K562 (cell line): ENCODE measurements at regions not wholly inside any gene's neighbourhood (a gene's known extent, or its start where the extent isn't known, plus 50 kb on each side); places are given as distances from the start of the nearest gene placed in this dataset.

Source experiments
- ATAC-seq: fragments of 200-7000 bp; cut with Tn5 transposase; 3 replicates; pipeline ENCODE4 v1.9.1; 2020; ENCODE audit warnings: moderate library complexity
- BruUV-seq: library from RNA; stranded (reverse); fragments of 400-500 nt; replicated peaks from 2 replicates; lab custom pipeline; 2021; lab: Mats Ljungman, UMichigan
- CTCF ChIA-PET: fragments of 300-600 bp; formaldehyde crosslinking; extraction: SDS; loops from one replicate; lab custom pipeline; 2021; ENCODE audit warnings: low intra/inter-chr PET ratio; lab: Yijun Ruan, JAX
- POLR2A ChIA-PET: fragments of 300-600, 350-650 bp; sonication (Branson Sonifier 250); formaldehyde crosslinking; extraction: SDS; loops from one replicate; lab custom pipeline; 2021; ENCODE audit warnings: antibody characterized with exemption, inconsistent platforms; lab: Yijun Ruan, JAX
- DNase-seq, 4 experiments: peaks; one replicate each; pipeline versions ENCODE4 v3.0.0 to v3.0.0-alpha.2; 2011 to 2018; ENCODE audit warnings: low spot score in 3 of 4, mixed read lengths in 3 of 4; ENCODE audit errors: extremely low read depth in 1 of 4
- FAIRE-seq: peaks from 2 replicates; lab custom pipeline; 2011; peaks lifted over from hg19 to GRCh38; lab: Jason Lieb, UNC
- H2AFZ ChIP-seq: 2 replicates; pipeline ENCODE4 v1.6.0; 2011; ENCODE audit warnings: low read depth, low read length, control low read depth, inconsistent platforms
- H3K27ac ChIP-seq: fragments of 200-600 bp; 3 replicates; pipeline ENCODE4 v1.8.0; 2011; ENCODE audit warnings: low read depth, mild to moderate bottlenecking, control low read depth, inconsistent platforms, low read length, moderate library complexity, mixed read lengths; ENCODE audit errors: extremely low read depth
- H3K27me3 ChIP-seq, 2 experiments: fragments of 300-600 bp in 1 of 2; 2 replicates in 1 of 2; 3 replicates in 1 of 2; pipeline versions ENCODE4 v1.6.0 to v1.8.0; 2011; ENCODE audit warnings: inconsistent platforms in 2 of 2, low read length in 2 of 2, mild to moderate bottlenecking in 1 of 2, mixed read lengths in 1 of 2, moderate library complexity in 1 of 2; ENCODE audit not compliant: control insufficient read depth in 2 of 2, insufficient read depth in 2 of 2
- H3K36me3 ChIP-seq: fragments of 300-600 bp; 3 replicates; pipeline ENCODE4 v1.8.0; 2011; ENCODE audit warnings: mild to moderate bottlenecking, low read length, inconsistent platforms; ENCODE audit not compliant: control insufficient read depth, insufficient read depth
- H3K4me1 ChIP-seq, 2 experiments: fragments of 200-600 bp in 1 of 2; replicated peaks in 1 of 2; 2 replicates in 1 of 2; 3 replicates in 1 of 2; pipeline versions ENCODE4 v1.5.1 to v1.8.0; 2011; ENCODE audit warnings: inconsistent platforms in 2 of 2, low read length in 2 of 2, mild to moderate bottlenecking in 1 of 2, mixed read lengths in 1 of 2, moderate library complexity in 1 of 2; ENCODE audit not compliant: control insufficient read depth in 2 of 2, insufficient read depth in 2 of 2
- H3K4me2 ChIP-seq: 2 replicates; pipeline ENCODE4 v1.6.1; 2011; ENCODE audit warnings: low read length, control low read depth, inconsistent platforms, mixed read lengths; ENCODE audit not compliant: insufficient read depth
- H3K4me3 ChIP-seq: fragments of 200-600 bp; sonication (generic), shearing (Covaris generic); 2 replicates; pipeline ENCODE4 v1.5.1; 2016; ENCODE audit warnings: control low read depth, inconsistent platforms
- H3K79me2 ChIP-seq: fragments of 200-600 bp; 3 replicates; pipeline ENCODE4 v1.8.0; 2011; ENCODE audit warnings: low read length, inconsistent platforms; ENCODE audit not compliant: control insufficient read depth, insufficient read depth
- H3K9ac ChIP-seq, 2 experiments: 2 replicates each; pipeline versions ENCODE4 v1.6.0 to v1.6.1; 2011; ENCODE audit warnings: low read depth in 2 of 2, low read length in 2 of 2, control low read depth in 1 of 2, inconsistent platforms in 1 of 2, mild to moderate bottlenecking in 1 of 2, mixed read lengths in 1 of 2; ENCODE audit not compliant: insufficient read depth in 1 of 2
- H3K9me1 ChIP-seq: one replicate; pipeline ENCODE4 v1.6.0; 2011; ENCODE audit warnings: inconsistent platforms, mild to moderate bottlenecking, low read length, moderate library complexity; ENCODE audit not compliant: control insufficient read depth, insufficient read depth
- H3K9me3 ChIP-seq: replicated peaks from 2 replicates; pipeline ENCODE4 v1.5.1; 2011; ENCODE audit warnings: low read depth, low read length, inconsistent platforms; ENCODE audit not compliant: control insufficient read depth, insufficient read depth
- H4K20me1 ChIP-seq: replicated peaks from 2 replicates; pipeline ENCODE4 v1.6.1; 2011; ENCODE audit warnings: low read length, inconsistent platforms, mixed read lengths; ENCODE audit not compliant: control insufficient read depth, insufficient read depth
- ATF6 ChIP-seq: sonication (generic); formaldehyde crosslinking; IDR thresholded peaks from 2 replicates; pipeline ENCODE4 v1.4.0; 2020; ENCODE audit warnings: mild to moderate bottlenecking, missing genetic modification reagents
- HNRNPLL ChIP-seq: fragments of 200-400 bp; formaldehyde crosslinking; IDR thresholded peaks from 2 replicates; pipeline ENCODE4 v1.6.1; 2017; ENCODE audit warnings: low read length, low read depth, mild to moderate bottlenecking; ENCODE audit not compliant: poor library complexity, severe bottlenecking
- MCM3 ChIP-seq: fragments of 450-650 bp; IDR thresholded peaks from 2 replicates; pipeline ENCODE4 v1.6.1; 2016
- OTX1 ChIP-seq: fragments of 450-650 bp; formaldehyde crosslinking; IDR thresholded peaks from 2 replicates; pipeline ENCODE4 v1.4.0; 2022; ENCODE audit warnings: mild to moderate bottlenecking
- ZNF3 ChIP-seq: fragments of 250-450 bp; sonication (Bioruptor Pico); IDR thresholded peaks from 2 replicates; pipeline ENCODE4 v1.5.0; 2021; ENCODE audit warnings: mild to moderate bottlenecking, moderate library complexity
- ZNF436 ChIP-seq: fragments of 250-450, 450-650 bp; sonication (Bioruptor Pico); formaldehyde crosslinking; IDR thresholded peaks from 2 replicates; pipeline ENCODE4 v1.7.0; 2020; ENCODE audit warnings: mild to moderate bottlenecking
- ZNF551 ChIP-seq: fragments of 250-450 bp; sonication (Bioruptor Pico); IDR thresholded peaks from 2 replicates; pipeline ENCODE4 v1.5.0; 2021; ENCODE audit warnings: mild to moderate bottlenecking, moderate library complexity
- ZNF589 ChIP-seq: fragments of 200-800 bp; sonication (Bioruptor generic); IDR thresholded peaks from 2 replicates; pipeline ENCODE4 v1.6.1; 2016; ENCODE audit warnings: low read depth, missing genetic modification characterization, missing compliant biosample characterization
- WGBS: fragments of 100-300 bp; shearing (Covaris generic); methylation state at CpG from one replicate; pipeline ENCODE4 v1.1.6; 2016; ENCODE audit warnings: low coverage, mixed read lengths; ENCODE audit not compliant: insufficient coverage; ENCODE audit errors: missing lambda C conversion rate; 5-methylcytosine and 5-hydroxymethylcytosine counted together
- in situ Hi-C: fragments of 300-500 bp; cut with MboI; formaldehyde crosslinking; loops from 4 replicates; pipeline ENCODE4 v1.15.0; 2018; ENCODE audit warnings: inconsistent platforms, mixed read lengths
- intact Hi-C: fragments of 100-400 bp; cut with micrococcal nuclease; formaldehyde crosslinking; loops from 2 replicates; pipeline ENCODE4 v1.14.2; 2022
- TF ChIP-seq, protein P1 (sequence below), 2 experiments: fragments of 450-650 bp; IDR thresholded peaks; 2 replicates each; pipeline ENCODE4 v1.6.1; 2016

- no TSS peak for BruUV-seq
- Histone ChIP-seq H3K9me1 (no peaks in the 10 kb centered on the region), H3K9ac (no peak overlapping the region), H3K4me3 (no peak overlapping the region), H3K9me3 (no peaks in the 10 kb centered on the region), H3K4me2 (no peak overlapping the region), H3K36me3 (no peaks in the 10 kb centered on the region), H4K20me1 (no peaks in the 10 kb centered on the region), H3K4me1 (no peaks in the 10 kb centered on the region), H2AFZ (no peak overlapping the region), H3K27ac (no peak overlapping the region), H3K79me2 (no peaks in the 10 kb centered on the region), H3K27me3 (no peaks in the 10 kb centered on the region)
- in situ Hi-C loops (no loop called here), intact Hi-C loops (no loop called here)
- POLR2A ChIA-PET: no interaction called here
- TF ChIP-seq ZNF3 (no peak), ZNF551 (no peak), ZNF589 (CRISPR knock-in tag) (no peak), HNRNPLL (no peak), ZNF436 (CRISPR knock-in tag) (no peak), OTX1 (CRISPR knock-in tag) (no peak), MCM3 (no peak), ATF6 (CRISPR knock-in tag) (no peak)
- TF ChIP-seq, protein P1, sequence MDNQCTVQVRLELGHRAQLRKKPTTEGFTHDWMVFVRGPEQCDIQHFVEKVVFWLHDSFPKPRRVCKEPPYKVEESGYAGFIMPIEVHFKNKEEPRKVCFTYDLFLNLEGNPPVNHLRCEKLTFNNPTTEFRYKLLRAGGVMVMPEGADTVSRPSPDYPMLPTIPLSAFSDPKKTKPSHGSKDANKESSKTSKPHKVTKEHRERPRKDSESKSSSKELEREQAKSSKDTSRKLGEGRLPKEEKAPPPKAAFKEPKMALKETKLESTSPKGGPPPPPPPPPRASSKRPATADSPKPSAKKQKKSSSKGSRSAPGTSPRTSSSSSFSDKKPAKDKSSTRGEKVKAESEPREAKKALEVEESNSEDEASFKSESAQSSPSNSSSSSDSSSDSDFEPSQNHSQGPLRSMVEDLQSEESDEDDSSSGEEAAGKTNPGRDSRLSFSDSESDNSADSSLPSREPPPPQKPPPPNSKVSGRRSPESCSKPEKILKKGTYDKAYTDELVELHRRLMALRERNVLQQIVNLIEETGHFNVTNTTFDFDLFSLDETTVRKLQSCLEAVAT (IDR thresholded peaks at IDR 0.05): no peak
- no peak for DNase-seq
- ATAC-seq: no peak
- CTCF ChIA-PET: no interaction called here
- FAIRE-seq: no peak
- 23% methylated on average over 1 of the region's 1 CpG for WGBS
Observed at GRCh38 chr4:137955595-137955994, 286.6 kb downstream of the SLC7A11 start.
